Adrenal gland (tissue), 5 donors: ENCODE measurements at regions not wholly inside any gene's neighbourhood (a gene's known extent, or its start where the extent isn't known, plus 50 kb on each side); places are given as distances from the start of the nearest gene placed in this dataset.

Experiments
- POLR2A ChIP-seq, 2 donors: fragments of 450-650 bp; IDR thresholded peaks; one replicate each; pipeline ENCODE4 v1.6.1; 2017; ENCODE audit warnings: antibody characterized with exemption in 2 of 2, mild to moderate bottlenecking in 2 of 2, moderate library complexity in 1 of 2
- TF ChIP-seq, protein P1 (sequence below), 6 experiments: fragments of 450-650 bp in 4 of 6; fragments of 200-600 bp in 2 of 6; sonication (generic) in 1 of 6; IDR thresholded peaks; 1 replicate in 5 of 6; 2 replicates in 1 of 6; pipeline versions ENCODE4 v1.5.1 to v1.8.0; 2016 to 2021; ENCODE audit warnings: antibody characterized with exemption in 6 of 6, mild to moderate bottlenecking in 2 of 6, moderate library complexity in 1 of 6
- donor health status: DM: no; HTN: no; CAD: no.

- TF ChIP-seq, protein P1, sequence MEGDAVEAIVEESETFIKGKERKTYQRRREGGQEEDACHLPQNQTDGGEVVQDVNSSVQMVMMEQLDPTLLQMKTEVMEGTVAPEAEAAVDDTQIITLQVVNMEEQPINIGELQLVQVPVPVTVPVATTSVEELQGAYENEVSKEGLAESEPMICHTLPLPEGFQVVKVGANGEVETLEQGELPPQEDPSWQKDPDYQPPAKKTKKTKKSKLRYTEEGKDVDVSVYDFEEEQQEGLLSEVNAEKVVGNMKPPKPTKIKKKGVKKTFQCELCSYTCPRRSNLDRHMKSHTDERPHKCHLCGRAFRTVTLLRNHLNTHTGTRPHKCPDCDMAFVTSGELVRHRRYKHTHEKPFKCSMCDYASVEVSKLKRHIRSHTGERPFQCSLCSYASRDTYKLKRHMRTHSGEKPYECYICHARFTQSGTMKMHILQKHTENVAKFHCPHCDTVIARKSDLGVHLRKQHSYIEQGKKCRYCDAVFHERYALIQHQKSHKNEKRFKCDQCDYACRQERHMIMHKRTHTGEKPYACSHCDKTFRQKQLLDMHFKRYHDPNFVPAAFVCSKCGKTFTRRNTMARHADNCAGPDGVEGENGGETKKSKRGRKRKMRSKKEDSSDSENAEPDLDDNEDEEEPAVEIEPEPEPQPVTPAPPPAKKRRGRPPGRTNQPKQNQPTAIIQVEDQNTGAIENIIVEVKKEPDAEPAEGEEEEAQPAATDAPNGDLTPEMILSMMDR (IDR thresholded peaks at IDR 0.05): peak in 3 of 6 experiments; percentile 2 to 39 (median 23)
- no peak for TF ChIP-seq POLR2A (IDR thresholded peaks at IDR 0.05)
These were observed 141.9 kb upstream of the MKI67 start for GRCh38 chr10:128268015-128268722.
